CD4-positive, alpha-beta T cell treated with Interleukin-17A for 1 hour (primary cell): ENCODE measurements at regions not wholly inside any gene's neighbourhood (a gene's known extent, or its start where the extent isn't known, plus 50 kb on each side); places are given as distances from the start of the nearest gene placed in this dataset.

Source experiments
- DNase-seq: peaks from one replicate; pipeline ENCODE4 v3.0.0-alpha.2; 2020

- no peak for DNase-seq
These were observed 702.5 kb upstream of the GRAMD2B start for GRCh38 chr5:125720721-125721120.

DNA sequence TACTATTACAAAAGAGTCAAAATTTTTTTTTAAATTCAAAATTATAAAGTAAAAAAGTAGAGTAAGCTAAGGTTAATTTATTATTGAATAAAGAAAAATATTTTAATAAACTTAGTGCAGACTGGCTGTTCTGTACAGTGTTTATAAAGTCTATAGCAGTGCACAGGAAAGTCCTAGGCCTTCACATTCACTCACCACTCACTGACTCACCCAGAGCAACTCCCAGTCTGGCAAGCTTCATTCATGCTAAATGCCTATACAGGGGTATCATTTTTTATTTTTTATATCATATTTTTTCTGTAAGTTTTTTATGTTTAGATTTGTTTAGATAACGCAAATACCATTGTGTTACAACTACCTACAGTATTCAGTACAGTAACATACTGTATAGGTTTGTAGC, 700.7 kb upstream of the GRAMD2B start:
- DNase-seq, result no peak

GRCh38 chr5:125725691-125726090, 697.5 kb upstream of the GRAMD2B start:
- DNase-seq, result no peak

DNA sequence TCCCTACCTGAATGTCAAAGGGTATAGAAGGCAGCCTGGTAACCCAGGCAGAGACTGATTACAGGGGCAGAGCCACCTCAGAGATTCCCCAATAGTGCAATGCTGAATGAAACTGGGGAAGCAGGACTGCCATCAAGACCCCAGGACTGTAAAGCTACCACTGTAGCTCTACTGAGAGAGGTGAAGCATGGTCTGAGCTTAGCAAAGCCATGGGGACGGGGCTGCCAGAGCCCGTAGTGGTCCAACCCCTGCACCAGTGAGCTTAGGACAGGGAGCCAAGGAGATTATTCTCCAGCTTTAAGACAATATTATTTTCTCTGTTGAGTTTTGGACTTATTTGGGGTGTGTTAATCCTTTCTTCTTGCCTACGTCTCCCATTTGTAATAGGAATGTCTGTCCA, 679.3 kb upstream of the GRAMD2B start:
- no peak for DNase-seq

GRCh38 chr5:125746917-125747316, 676.3 kb upstream of the GRAMD2B start:
- no peak for DNase-seq

- no peak for DNase-seq
These were observed 672.9 kb upstream of the GRAMD2B start for GRCh38 chr5:125750147-125750860.

DNA sequence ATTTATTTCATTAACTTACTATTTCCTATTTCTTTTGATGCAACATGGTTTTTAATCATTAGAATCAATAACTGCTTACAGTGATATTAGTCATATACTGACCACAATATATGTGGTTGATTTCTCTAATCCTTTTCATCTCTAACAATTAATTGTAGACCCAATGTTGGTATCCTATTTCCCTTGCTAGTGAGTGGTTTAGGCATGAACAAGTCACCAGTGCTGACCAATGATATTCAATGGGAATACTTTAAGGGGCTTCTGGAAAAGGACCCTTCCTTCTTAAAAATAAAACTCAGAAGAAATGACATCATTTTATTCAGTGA, 672.4 kb upstream of the GRAMD2B start:
- no peak for DNase-seq

GRCh38 chr5:125756456-125756855, 666.8 kb upstream of the GRAMD2B start:
- no peak for DNase-seq

- no peak for DNase-seq
These were observed 656.5 kb upstream of the GRAMD2B start for GRCh38 chr5:125766706-125767105.

- DNase-seq, result no peak
These were observed 647.3 kb upstream of the GRAMD2B start for GRCh38 chr5:125775896-125776295.

DNA sequence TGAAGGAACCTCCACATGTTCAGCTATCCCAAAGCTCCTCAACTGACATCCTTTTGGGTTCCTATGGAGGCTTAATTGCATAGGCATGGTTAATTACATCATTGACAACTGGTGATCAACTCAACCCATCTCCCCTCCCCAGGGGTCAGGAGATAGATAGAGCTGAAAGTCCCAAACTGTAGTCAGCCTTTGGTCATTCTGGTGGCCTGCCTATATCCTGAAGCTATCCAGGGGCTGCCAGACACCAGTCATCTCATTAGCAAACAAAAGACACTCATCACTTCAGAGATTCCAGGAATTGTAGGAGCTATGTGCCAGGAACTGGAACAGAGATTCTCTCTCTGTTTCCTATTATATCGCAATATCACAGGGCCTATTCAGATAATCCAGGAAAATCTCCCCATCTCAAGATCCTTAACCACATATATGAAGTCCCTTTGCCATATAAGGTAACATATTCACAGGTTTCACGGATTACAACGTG, 646.5 kb upstream of the GRAMD2B start:
- DNase-seq, result no peak

DNA sequence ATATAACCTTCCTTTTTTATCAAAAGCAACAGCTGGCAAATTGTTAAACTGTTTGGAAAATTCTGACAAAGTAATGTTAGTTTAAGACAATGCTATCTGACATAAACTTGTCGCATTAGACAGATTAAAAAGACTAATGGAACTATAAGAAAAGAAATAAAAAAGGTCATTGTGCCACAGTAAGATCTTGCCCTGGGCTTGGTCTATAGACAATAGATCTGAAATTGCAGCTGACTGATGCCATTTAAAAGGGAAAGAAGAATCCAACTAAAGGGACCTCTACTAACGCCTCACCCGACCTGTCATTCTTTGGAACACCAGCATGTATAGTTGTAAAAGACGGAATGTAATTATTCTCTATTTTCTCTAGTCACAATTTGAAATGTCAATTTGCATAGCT, 644.4 kb upstream of the GRAMD2B start:
- no peak for DNase-seq

- no peak for DNase-seq
These were observed 637.8 kb upstream of the GRAMD2B start for GRCh38 chr5:125785407-125785806.

DNA sequence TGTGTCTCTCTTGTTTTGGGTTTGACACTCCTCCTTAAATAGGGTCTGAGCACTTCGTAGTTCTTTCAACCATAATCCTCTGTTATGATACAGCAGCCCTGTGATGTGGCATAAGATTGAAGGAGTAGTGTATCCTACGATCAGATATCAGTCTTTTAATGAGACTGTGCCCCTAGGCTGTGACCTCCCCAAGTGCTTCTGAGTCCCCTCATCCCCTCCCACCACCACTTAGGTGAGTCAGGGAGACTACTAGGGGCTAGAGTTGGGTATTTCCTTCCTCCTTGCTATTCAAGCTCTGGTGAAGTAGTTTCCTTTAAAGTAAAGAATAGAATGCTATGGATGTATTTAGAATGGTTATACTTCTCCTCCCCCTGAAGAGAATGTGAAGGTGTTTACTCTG, 637.2 kb upstream of the GRAMD2B start:
- no peak for DNase-seq

GRCh38 chr5:125793470-125793869, 629.7 kb upstream of the GRAMD2B start:
- no peak for DNase-seq

DNA sequence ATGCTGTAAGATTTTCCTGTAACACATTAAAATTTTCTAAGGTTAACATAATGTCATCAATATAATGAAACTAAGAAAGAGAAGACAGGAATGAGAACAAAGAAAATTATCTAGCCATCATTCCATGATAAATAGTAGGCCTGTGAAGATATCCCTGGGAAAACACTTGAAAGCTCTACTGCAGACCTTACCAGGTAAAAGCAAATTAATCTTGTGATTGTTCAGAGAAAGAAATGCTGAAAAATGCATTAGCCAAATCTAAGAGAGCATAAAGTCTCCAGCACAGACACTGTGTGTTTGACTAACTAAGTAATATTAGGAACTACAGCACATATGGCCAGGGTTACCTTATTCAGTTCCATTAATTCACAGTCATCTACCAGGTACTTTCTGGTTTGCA, 628.3 kb upstream of the GRAMD2B start:
- no peak for DNase-seq

- no peak for DNase-seq
These were observed 624.9 kb upstream of the GRAMD2B start for GRCh38 chr5:125798307-125798706.

- DNase-seq, result no peak
These were observed 610.6 kb upstream of the GRAMD2B start for GRCh38 chr5:125812651-125813050.

- no peak for DNase-seq
These were observed 609.8 kb upstream of the GRAMD2B start for GRCh38 chr5:125813221-125813974.

DNA sequence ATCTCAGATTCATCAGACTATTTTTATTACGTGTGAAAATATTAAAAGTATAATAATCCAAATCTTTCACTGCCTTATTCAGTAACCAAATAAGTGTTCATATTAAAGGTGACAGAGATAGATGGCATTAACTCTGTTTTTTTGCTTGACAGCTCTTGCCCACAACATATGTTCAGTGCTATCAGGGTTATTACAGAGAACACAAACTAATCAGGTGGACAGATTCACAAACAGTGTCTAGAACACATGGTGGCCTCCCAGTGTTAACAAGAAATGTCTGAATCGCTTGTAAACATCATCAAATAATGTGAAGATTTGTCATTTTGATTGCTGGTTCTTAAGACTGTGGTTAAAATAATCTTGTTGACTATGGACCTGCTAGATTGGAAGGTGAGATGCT, 609.1 kb upstream of the GRAMD2B start:
- DNase-seq, result no peak

DNA sequence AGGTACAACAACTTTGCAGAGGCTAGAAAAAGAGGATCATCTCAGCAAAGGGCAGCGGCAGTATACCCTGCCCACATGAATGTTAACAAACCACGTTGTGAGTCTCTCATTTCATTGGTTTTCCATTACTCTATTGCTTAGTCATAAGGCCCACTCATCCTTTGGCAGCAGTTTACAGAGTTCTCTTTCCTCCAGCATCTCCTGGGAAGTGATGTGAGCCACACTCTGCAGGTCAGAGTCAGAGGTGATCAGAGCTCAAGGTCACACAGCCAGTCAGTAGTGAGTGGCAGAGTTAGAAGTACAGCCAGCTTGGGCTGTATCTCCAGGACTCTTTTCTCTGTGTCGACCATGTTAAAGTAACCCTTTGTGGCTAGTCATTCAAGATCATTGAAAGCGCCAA, 599.6 kb upstream of the GRAMD2B start:
- no peak for DNase-seq

DNA sequence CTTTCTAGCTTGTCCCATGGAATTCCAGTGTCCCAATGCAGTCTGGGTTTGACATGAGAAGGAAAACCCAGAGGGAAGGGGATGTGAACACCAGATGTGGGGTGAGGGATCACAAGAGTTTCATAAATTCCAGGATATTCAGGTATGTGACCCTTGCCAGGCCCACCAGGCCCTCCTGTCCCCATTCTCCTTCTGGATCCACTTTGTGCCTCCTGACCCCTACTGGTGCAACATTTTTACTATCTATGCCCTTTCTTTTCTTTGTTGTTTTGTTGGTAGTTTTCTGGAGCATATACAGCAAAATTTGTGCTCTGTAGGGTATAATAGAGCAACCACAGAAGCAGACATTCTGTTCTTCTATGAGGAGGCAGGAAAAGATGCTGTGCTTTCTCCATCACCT, 597.0 kb upstream of the GRAMD2B start:
- DNase-seq, result no peak

- no peak for DNase-seq
These were observed 593.9 kb upstream of the GRAMD2B start for GRCh38 chr5:125829349-125829748.

- DNase-seq, result no peak
These were observed 589.8 kb upstream of the GRAMD2B start for GRCh38 chr5:125833398-125833797.
